GM19240 (cell line): ENCODE measurements at regions not wholly inside any gene's neighbourhood (a gene's known extent, or its start where the extent isn't known, plus 50 kb on each side); places are given as distances from the start of the nearest gene placed in this dataset.

Source experiments
- DNase-seq: peaks from one replicate; pipeline ENCODE4 v3.0.0; 2011; ENCODE audit warnings: low spot score; ENCODE audit not compliant: insufficient read length

- DNase-seq = no peak
Measured at GRCh38 chr15:47390208-47390765, 327.0 kb upstream of the SEMA6D start.

- no peak for DNase-seq
Measured at GRCh38 chr15:47394286-47394809, 323.0 kb upstream of the SEMA6D start.

GRCh38 chr15:47395076-47395475 is 322.2 kb upstream of the SEMA6D start:
- DNase-seq = no peak

- DNase-seq = no peak
Measured at GRCh38 chr15:47397655-47398054, 319.6 kb upstream of the SEMA6D start.

GRCh38 chr15:47398132-47398531 is 319.2 kb upstream of the SEMA6D start:
- DNase-seq = no peak

- no peak for DNase-seq
Measured at GRCh38 chr15:47398594-47398993, 318.7 kb upstream of the SEMA6D start.

GRCh38 chr15:47399100-47399499 is 318.2 kb upstream of the SEMA6D start:
- DNase-seq = no peak

- DNase-seq = no peak
Measured at GRCh38 chr15:47400603-47401002, 316.7 kb upstream of the SEMA6D start.

GRCh38 chr15:47401427-47401826 is 315.9 kb upstream of the SEMA6D start:
- DNase-seq = no peak

- no peak for DNase-seq
Measured at GRCh38 chr15:47402829-47403228, 314.5 kb upstream of the SEMA6D start.

GRCh38 chr15:47404877-47405276 is 312.4 kb upstream of the SEMA6D start:
- DNase-seq = no peak

GRCh38 chr15:47405365-47406162 is 311.7 kb upstream of the SEMA6D start:
- no peak for DNase-seq

- no peak for DNase-seq
Measured at GRCh38 chr15:47407692-47408091, 309.6 kb upstream of the SEMA6D start.

- no peak for DNase-seq
Measured at GRCh38 chr15:47409038-47409437, 308.3 kb upstream of the SEMA6D start.

GRCh38 chr15:47409600-47409999 is 307.7 kb upstream of the SEMA6D start:
- no peak for DNase-seq

- no peak for DNase-seq
Measured at GRCh38 chr15:47410247-47410646, 307.1 kb upstream of the SEMA6D start.

GRCh38 chr15:47411733-47412132 is 305.6 kb upstream of the SEMA6D start:
- DNase-seq = no peak

GRCh38 chr15:47412136-47412535 is 305.2 kb upstream of the SEMA6D start:
- no peak for DNase-seq

- no peak for DNase-seq
Measured at GRCh38 chr15:47412802-47413201, 304.5 kb upstream of the SEMA6D start.

GRCh38 chr15:47414207-47414606 is 303.1 kb upstream of the SEMA6D start:
- DNase-seq = no peak

- no peak for DNase-seq
Measured at GRCh38 chr15:47415539-47415971, 301.8 kb upstream of the SEMA6D start.

- DNase-seq = no peak
Measured at GRCh38 chr15:47422881-47423665, 294.2 kb upstream of the SEMA6D start.
